Brain pericyte (primary cell): ENCODE measurements at regions not wholly inside any gene's neighbourhood (a gene's known extent, or its start where the extent isn't known, plus 50 kb on each side); places are given as distances from the start of the nearest gene placed in this dataset.
"Not testable (repeated sequence)": the region's sequence is repeated elsewhere in the genome, so short reads cannot be mapped to it uniquely, and the experiment has no call there.

Experiments used
- DNase-seq: peaks from one replicate; pipeline ENCODE4 v3.0.0-alpha.2; 2012; ENCODE audit warnings: low read depth, low spot score

DNA sequence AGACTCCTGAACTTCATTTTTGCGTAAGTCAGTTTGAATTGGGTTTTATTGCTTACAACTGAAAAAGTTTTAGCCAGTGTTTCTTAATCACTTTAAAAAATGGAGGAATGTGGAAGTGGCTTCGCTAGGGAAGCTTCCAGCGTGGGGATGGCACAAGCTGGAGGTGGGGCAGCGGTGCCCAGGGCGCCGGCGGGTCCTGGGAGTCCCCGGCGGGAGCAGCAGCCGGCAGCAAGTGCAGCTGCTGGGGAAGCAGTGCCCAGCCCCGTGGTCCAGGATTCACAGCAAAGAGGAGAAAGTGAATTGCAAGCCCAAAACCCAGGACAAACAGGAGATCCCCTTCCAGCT, 301.8 kb upstream of the PROK2 start:
- no peak for DNase-seq

- no peak for DNase-seq
These were observed 301.2 kb upstream of the PROK2 start for GRCh38 chr3:72086042-72086742.

DNA sequence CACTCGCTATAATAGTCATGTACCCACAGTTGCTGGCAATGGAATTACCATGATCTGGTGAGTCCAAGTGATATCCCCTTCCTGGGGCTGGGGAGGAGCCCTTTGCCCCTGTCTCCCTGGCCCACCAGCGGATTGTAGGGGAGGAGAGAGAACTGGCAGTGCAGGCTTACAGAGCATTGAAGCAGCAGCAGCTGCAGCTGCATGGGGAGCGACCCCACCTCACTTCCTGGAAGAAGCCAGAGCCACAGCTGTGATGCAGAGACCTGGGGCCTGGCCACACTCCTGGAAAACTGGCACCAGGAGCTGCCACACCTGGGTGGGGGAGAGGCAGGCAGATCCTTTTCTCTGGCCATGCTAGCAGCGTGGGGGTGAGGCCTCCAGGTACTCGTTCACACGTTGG, 300.1 kb upstream of the PROK2 start:
- no peak for DNase-seq

- no peak for DNase-seq
These were observed 298.0 kb upstream of the PROK2 start for GRCh38 chr3:72082776-72083462.

DNA sequence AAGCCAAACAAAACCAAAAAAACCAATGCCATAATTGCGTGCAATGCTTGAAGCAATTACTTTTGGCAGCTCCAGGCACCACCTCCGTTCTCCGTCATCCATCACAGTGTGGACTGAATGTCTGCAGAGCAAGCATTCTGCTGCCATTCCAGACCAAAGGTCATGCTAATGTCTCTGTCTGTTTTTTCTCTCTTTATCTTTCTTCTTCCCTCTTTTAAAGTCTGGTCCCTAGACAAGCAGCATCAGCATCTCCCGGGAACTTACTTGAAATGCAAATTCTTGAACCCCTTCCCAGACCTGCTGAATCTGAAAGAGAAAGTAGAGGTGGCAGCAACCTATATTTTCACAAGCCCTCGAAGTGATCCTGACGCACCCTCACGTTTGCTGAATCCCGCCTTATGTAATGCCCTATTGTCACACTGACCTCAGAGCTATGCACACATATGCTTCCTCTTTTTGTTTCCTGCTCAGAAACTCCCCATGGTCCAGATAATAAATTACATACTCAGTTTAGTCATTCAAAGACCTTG, 297.3 kb upstream of the PROK2 start:
- no peak for DNase-seq

DNA sequence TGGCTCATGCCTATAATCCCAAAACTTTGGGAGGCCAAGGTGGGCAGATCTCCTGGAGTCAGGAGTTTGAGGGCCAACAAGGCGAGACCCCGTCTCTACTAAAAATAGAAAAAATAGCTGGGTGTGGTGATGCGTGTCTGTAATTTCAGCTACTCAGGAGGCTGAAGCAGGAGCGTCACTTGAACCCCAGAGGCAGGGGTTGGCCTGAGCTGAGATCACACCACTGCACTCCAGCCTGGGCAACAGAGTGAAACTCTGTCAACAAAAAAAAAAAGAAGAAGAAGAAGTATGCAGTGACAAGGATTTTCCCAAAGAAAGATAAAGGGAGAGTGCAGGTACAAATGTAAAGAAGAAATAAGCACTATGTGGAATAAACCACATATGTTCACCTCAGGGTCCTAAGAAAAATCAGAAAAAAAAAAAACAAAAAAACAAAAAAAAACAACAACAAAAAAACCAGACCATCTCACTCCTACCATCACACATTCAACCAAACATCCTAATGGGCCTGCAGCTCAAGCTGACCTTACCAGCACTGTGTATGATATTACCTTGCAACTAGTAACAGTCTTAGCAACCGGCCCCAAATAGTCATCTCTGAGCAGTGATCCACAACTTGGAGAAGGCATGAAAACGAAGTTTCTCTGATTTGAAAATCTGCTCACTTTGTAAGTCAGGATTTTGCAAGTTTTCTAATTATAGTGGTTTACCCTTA, 296.7 kb upstream of the PROK2 start:
- no peak for DNase-seq

DNA sequence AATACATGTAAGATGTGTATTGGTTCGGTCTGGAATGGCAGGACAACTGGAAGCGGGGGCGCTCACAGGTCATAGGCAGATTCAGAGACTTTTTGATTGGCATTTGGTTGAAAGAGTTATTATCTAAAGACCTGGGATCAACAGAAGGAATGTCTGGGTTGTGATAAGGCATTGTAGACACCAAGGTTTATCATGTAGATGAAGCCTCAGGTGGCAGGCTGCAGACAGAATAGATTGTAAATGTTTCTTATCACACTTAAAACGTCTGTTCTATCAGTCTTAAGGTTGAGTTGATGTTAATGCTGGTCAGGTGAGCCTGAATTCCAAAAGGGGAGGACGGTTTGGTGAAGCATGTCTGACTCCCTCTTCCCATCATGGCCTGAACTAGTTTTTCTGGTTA, 295.9 kb upstream of the PROK2 start:
- DNase-seq: no peak

DNA sequence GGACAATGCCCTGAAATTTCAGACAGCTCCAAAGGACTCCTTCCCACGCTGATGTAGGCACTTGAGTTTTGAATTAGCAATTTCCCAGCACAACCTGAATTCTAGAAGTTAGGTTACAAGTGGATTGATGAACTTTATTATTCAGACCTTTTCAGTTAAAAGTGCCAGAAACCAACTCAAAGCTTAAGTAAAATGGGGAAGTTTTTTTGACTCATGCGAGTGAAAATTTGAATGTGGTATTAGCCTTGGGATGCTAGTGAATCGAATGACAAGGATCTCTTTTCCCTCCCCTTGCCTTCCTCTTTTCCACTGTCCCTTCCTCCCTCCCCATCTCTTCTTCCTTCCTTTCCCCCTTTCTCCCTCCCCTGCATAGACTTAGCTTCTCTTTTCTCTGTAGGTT, 295.1 kb upstream of the PROK2 start:
- no peak for DNase-seq

GRCh38 chr3:72079369-72079872, 294.5 kb upstream of the PROK2 start:
- DNase-seq: no peak

DNA sequence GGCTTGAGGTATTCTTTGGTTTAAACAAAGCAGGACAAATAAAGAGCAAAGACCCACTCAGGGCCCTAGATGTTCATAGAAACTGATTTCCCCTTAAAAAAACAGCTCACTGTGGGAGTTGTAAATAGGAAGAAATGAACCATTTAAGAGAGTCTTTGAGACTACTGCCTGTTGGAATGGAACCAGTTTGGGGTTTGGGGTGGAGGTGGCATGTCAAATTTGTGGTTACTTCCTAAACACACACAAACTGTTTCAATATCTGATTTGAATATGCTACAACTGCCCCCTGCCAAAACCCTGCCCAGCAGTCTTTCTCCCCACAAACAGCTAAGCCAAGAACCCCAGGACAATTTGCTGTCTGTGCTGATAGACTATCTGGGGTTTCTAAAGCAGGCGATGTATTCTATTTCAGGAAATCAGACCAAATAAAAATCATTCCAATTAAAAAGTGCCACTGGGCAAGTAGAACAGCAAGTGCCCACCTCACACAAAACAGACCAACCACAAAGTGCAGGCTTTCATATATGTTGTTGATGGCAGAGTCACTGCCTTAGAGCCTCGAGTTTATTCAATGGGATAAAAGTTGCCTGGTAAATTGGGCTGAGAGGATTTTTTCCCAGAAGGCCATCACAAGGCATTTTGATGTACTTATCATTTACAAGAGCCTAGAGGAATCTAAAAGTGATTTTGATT, 293.9 kb upstream of the PROK2 start:
- DNase-seq: no peak

GRCh38 chr3:72077473-72078259, 292.7 kb upstream of the PROK2 start:
- no peak for DNase-seq

GRCh38 chr3:72075848-72076247, 290.9 kb upstream of the PROK2 start:
- DNase-seq: not testable (repeated sequence)

DNA sequence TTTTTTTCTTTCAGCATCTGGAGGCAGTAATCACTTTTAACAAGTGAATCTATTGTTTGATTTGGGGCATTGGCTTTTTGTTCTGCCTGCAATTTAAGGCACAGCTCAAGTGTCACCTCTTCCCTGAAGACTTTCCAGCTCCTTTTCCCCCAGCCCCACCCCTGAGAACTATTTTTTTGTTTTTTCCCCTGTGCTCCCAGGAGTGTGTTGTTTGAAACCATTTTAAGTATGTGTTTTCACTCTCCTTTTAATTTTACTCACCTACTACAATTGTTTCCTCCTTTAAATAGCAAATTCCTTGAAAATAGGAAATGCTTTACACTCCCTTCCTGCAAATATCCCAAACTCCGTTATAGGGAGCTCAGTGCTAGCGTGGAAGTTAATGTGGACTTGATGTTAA, 286.7 kb upstream of the PROK2 start:
- no peak for DNase-seq

DNA sequence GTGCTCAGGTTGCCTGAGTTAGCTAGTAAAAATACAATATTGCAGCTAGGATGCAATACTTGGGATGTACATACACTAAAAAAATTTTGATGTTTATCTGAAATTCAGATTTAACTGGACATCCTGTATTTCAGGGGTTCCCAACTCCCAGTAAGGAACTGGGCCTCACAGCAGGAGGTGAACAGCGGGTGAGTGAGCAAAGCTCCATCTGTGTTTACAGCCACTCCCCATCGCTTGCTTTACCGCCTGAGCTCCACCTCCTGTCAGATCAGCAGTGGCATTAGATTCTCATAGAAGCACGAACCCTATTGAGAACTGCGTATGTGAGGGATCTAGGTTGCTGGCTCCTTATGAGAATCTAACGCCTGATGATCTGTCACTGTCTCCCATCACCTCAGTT, 285.1 kb upstream of the PROK2 start:
- no peak for DNase-seq

DNA sequence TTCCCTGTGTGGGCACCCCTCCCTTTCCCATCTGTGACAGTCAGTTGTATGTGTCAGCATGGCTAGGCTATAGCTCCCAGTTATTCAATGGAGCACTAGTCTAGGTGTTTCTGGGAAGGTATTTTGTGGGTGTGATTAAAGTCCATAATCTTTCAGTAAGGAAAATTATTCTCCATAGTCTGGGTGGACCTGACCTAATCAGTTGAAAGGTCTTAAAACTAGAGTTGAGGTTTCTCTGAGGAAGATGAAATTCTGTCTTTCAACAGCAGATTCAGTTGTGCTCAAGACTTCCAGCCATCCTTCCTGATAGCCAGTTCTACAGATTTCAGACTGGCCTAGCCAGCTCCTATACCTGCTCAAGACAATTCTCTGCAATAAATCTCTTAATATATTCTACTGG, 284.6 kb upstream of the PROK2 start:
- DNase-seq: no peak

DNA sequence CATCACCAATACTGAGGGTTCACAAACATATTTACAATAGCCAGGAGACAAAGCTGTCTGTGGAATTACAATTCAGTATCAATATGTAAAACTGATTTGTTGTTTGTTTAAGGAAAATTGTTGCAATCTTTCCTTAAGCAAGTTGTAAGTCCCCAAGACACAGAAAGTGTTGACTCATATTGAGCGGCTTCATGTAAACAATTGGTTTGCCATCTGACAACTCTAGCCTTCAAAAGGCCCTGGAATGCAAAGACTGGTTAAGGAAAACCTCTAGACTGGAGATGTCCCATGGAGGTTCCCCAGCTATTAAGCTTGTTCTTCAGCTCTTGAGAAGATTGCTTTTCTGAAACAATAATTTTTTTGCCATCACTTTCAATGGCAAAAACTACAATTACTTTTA, 283.7 kb upstream of the PROK2 start:
- DNase-seq: no peak

DNA sequence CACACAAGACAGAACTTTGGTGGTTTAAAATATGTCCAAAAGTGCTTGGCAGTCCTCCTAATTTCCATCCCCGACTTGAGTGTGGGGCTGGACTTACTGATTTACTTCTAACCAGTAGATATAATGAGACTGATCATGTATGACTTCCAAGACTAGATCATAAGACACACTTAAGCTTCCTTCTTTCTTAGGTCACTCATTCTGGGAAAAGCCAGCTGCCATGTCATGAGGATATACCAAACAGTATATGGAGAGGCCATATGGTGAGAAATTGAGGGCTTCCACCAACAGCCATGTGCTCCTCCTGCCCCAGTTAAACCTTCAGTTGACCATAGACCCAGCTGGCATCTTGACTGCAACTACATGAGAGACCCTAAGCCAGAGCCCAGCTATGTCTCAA, 282.8 kb upstream of the PROK2 start:
- no peak for DNase-seq

- no peak for DNase-seq
These were observed 281.1 kb upstream of the PROK2 start for GRCh38 chr3:72065872-72066641.

DNA sequence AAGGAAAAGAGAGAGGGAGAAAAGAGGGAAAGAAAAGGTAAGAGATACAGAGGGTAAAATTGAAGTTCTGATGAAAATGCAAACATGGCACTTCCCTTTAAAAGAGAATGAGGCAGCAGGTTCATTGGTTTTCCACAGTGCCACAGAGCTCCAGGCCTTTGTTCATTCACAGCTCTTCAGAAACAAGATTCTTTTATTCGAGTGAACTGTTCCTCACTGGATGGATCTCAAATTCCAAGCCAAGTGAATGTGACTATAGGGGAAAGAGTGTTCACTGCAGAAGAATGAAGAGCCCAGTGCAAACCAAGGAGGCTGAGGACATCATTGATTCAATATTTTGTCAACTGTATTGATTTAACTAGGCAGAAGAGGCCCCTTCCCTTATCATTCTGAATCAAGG, 280.3 kb upstream of the PROK2 start:
- DNase-seq: no peak

GRCh38 chr3:72064727-72065126, 279.8 kb upstream of the PROK2 start:
- DNase-seq: not testable (repeated sequence)
